ENCODE measurements at regions not wholly inside any gene's neighbourhood (a gene's known extent, or its start where the extent isn't known, plus 50 kb on each side); places are given as distances from the start of the nearest gene placed in this dataset.

- DNase-seq (ENCODE audit: low read depth, low spot score) = no peak
- dilution Hi-C loops (cut with MboI; ENCODE audit: extremely low pct_ligation_motif_present, low sequenced_read_pairs) = no loop called here
Measured at GRCh38 chr9:106314476-106314875, 548.5 kb upstream of the ZNF462 start.

DNA sequence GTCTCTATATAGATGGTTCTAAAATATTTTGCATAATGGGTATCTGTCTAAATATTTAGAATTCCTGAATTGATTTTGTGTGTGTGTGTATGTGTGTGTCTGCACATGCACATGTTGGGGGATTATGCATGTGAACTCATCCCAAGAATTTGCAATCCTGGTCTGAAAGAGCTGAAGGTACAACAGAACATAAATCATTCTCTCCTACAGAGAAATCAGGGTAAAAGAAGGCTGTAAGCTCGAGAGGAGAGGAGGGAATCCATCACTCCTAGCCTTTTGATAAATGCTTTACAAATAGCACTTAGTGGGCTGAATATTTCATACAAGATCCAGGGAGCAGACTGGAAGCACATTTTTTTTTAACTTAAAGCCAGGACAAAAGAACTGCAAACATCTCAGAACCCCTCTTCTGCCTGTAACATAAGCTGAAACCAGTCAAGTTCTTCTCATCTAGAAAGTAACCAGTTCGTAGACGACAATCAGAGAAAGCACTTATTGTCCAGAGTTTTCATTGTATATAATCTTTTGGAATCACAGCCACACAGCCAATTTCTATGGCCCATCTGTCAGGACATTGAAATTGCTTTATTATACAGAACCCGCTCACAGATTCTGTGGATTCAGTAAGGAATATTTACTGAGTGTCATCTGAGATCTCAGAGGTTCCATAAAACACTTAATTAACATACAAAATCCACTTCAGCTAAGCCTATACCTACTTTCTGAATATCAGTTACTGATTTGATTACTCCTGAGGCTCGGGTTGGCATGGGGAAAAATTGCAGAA, 541.4 kb upstream of the ZNF462 start:
- no peaks in the 10 kb centered on the region for H3K9me1 ChIP-seq (ENCODE audit: control insufficient read depth, extremely low read depth, insufficient read depth, low read length)
- no peak for DNase-seq (ENCODE audit: low read depth, low spot score)
- no peaks in the 10 kb centered on the region for H3K4me1 ChIP-seq (ENCODE audit: control insufficient read depth, extremely low read depth, insufficient read depth, low read length)
- no peak overlapping the region for H3K9ac ChIP-seq (ENCODE audit: control insufficient read depth, extremely low read depth, insufficient read depth, low read length)
- no peaks in the 10 kb centered on the region for H4K20me1 ChIP-seq (ENCODE audit: control insufficient read depth, extremely low read depth, insufficient read depth, low read length)
- no peak overlapping the region for H3K4me3 ChIP-seq (ENCODE audit: control insufficient read depth in 2 of 3, extremely low read depth in 1 of 3, insufficient read depth in 2 of 3, low read depth in 1 of 3, low read length in 3 of 3)
- H3K27me3 ChIP-seq (ENCODE audit: control insufficient read depth, extremely low read depth, insufficient read depth, low read length) = no peaks in the 10 kb centered on the region
- H3K36me3 ChIP-seq (ENCODE audit: control insufficient read depth in 2 of 2, extremely low read depth in 1 of 2, insufficient read depth in 2 of 2, low read length in 2 of 2) = no peaks in the 10 kb centered on the region
- dilution Hi-C loops (cut with MboI; ENCODE audit: extremely low pct_ligation_motif_present, low sequenced_read_pairs) = no loop called here
- no peak overlapping the region for H2AFZ ChIP-seq (ENCODE audit: control insufficient read depth, low read length)
- no peak overlapping the region for H3K4me2 ChIP-seq (ENCODE audit: control insufficient read depth, extremely low read depth, insufficient read depth, low read depth, low read length)
- TF ChIP-seq CTCF (optimal IDR thresholded peaks at IDR 0.05 in 1 of 3, IDR thresholded peaks at IDR 0.05 in 1 of 3, conservative IDR thresholded peaks at IDR 0.05 in 1 of 3; ENCODE audit: extremely low read depth in 1 of 3, insufficient read depth in 2 of 3, low read length in 3 of 3) = no peak
- no peak for TF ChIP-seq EZH2 (IDR thresholded peaks at IDR 0.05; ENCODE audit: low read length)
- no peaks in the 10 kb centered on the region for H3K79me2 ChIP-seq (ENCODE audit: control insufficient read depth, insufficient read depth, low read length)
- FAIRE-seq = no peak
- no peak overlapping the region for H3K27ac ChIP-seq (ENCODE audit: control insufficient read depth, insufficient read depth, low read length)
- no peaks in the 10 kb centered on the region for H3K9me3 ChIP-seq (ENCODE audit: control insufficient read depth, low read depth, low read length)

More at GRCh38 chr9:106314476-106314875, 548.5 kb upstream of the ZNF462 start:
- Histone ChIP-seq H3K4me2 (ENCODE audit: control insufficient read depth, extremely low read depth, insufficient read depth, low read depth, low read length) (no peak overlapping the region), H2AFZ (ENCODE audit: control insufficient read depth, low read length) (no peak overlapping the region), H3K36me3 (ENCODE audit: control insufficient read depth in 2 of 2, extremely low read depth in 1 of 2, insufficient read depth in 2 of 2, low read length in 2 of 2) (no peaks in the 10 kb centered on the region), H3K9me1 (ENCODE audit: control insufficient read depth, extremely low read depth, insufficient read depth, low read length) (no peaks in the 10 kb centered on the region), H4K20me1 (ENCODE audit: control insufficient read depth, extremely low read depth, insufficient read depth, low read length) (no peaks in the 10 kb centered on the region), H3K9ac (ENCODE audit: control insufficient read depth, extremely low read depth, insufficient read depth, low read length) (no peak overlapping the region), H3K4me3 (ENCODE audit: control insufficient read depth in 2 of 3, extremely low read depth in 1 of 3, insufficient read depth in 2 of 3, low read depth in 1 of 3, low read length in 3 of 3) (no peak overlapping the region), H3K4me1 (ENCODE audit: control insufficient read depth, extremely low read depth, insufficient read depth, low read length) (no peaks in the 10 kb centered on the region), H3K9me3 (ENCODE audit: control insufficient read depth, low read depth, low read length) (no peaks in the 10 kb centered on the region), H3K27me3 (ENCODE audit: control insufficient read depth, extremely low read depth, insufficient read depth, low read length) (no peaks in the 10 kb centered on the region), H3K27ac (ENCODE audit: control insufficient read depth, insufficient read depth, low read length) (no peak overlapping the region), H3K79me2 (ENCODE audit: control insufficient read depth, insufficient read depth, low read length) (no peaks in the 10 kb centered on the region)
- TF ChIP-seq EZH2 (IDR thresholded peaks at IDR 0.05; ENCODE audit: low read length) = no peak
- TF ChIP-seq CTCF (optimal IDR thresholded peaks at IDR 0.05 in 1 of 3, IDR thresholded peaks at IDR 0.05 in 1 of 3, conservative IDR thresholded peaks at IDR 0.05 in 1 of 3; ENCODE audit: extremely low read depth in 1 of 3, insufficient read depth in 2 of 3, low read length in 3 of 3) = no peak
- FAIRE-seq = no peak
